GM12878 (cell line): ENCODE measurements at regions not wholly inside any gene's neighbourhood (a gene's known extent, or its start where the extent isn't known, plus 50 kb on each side); places are given as distances from the start of the nearest gene placed in this dataset.

ENCODE experiments used
- ATAC-seq: fragments of 200-7000 bp; cut with Tn5 transposase; 3 replicates; pipeline ENCODE4 v1.9.1; 2020; ENCODE audit warnings: mild to moderate bottlenecking, moderate library complexity
- BruUV-seq: library from RNA; stranded (reverse); fragments of 400-500 nt; replicated peaks from 2 replicates; lab custom pipeline; 2021; lab: Mats Ljungman, UMichigan
- CTCF ChIA-PET: fragments of 300-600 bp; sonication (Branson Sonifier 250); formaldehyde crosslinking; extraction: SDS; loops from one replicate; lab custom pipeline; 2021; ENCODE audit warnings: inconsistent platforms; lab: Yijun Ruan, JAX
- POLR2A ChIA-PET: fragments of 350-600 bp; formaldehyde crosslinking; extraction: SDS; loops from one replicate; lab custom pipeline; 2021; ENCODE audit warnings: inconsistent platforms; lab: Charles Lee
- RAD21 ChIA-PET: fragments of 300-600 bp; sonication (Branson Sonifier 250); formaldehyde crosslinking; loops from one replicate; lab custom pipeline; 2023; ENCODE audit warnings: antibody characterized with exemption; ENCODE audit not compliant: unreplicated experiment; lab: Charles Lee
- SMC1A ChIA-PET: fragments of 300-600 bp; sonication (Branson Sonifier 250); formaldehyde crosslinking; loops from one replicate; lab custom pipeline; 2023; ENCODE audit not compliant: unreplicated experiment, uncharacterized antibody; lab: Charles Lee
- DNase-seq: peaks from one replicate; pipeline ENCODE4 v3.0.0-alpha.2; 2011; ENCODE audit warnings: low read depth, low spot score
- FAIRE-seq: peaks from 3 replicates; lab custom pipeline; 2011; peaks lifted over from hg19 to GRCh38; lab: Jason Lieb, UNC
- H2AFZ ChIP-seq: 2 replicates; pipeline ENCODE4 v1.6.0; 2011; ENCODE audit warnings: low read depth, low read length, control low read depth; ENCODE audit not compliant: control insufficient read depth
- H3K27ac ChIP-seq: 2 replicates; pipeline ENCODE4 v1.5.1; 2011; ENCODE audit warnings: control low read depth; ENCODE audit not compliant: control insufficient read depth, insufficient read depth
- H3K27me3 ChIP-seq, 2 experiments: replicated peaks in 1 of 2; 2 replicates each; pipeline versions ENCODE4 v1.6.0 to v1.6.1; 2011; ENCODE audit warnings: low read length in 1 of 2; ENCODE audit not compliant: control insufficient read depth in 2 of 2, insufficient read depth in 2 of 2
- H3K36me3 ChIP-seq, 2 experiments: 2 replicates each; pipeline ENCODE4 v1.5.1; 2011; ENCODE audit warnings: low read length in 1 of 2; ENCODE audit not compliant: control insufficient read depth in 2 of 2, insufficient read depth in 2 of 2
- H3K4me1 ChIP-seq: 2 replicates; pipeline ENCODE4 v1.6.1; 2011; ENCODE audit warnings: mild to moderate bottlenecking, low read length, moderate library complexity, mixed read lengths; ENCODE audit not compliant: control insufficient read depth, insufficient read depth
- H3K4me2 ChIP-seq: 2 replicates; pipeline ENCODE4 v1.6.0; 2011; ENCODE audit warnings: control low read depth; ENCODE audit not compliant: control insufficient read depth, insufficient read depth
- H3K4me3 ChIP-seq: fragments of 200-600 bp; sonication (generic); 2 replicates; pipeline ENCODE4 v1.5.1; 2016
- H3K79me2 ChIP-seq: 2 replicates; pipeline ENCODE4 v1.6.0; 2011; ENCODE audit warnings: low read length; ENCODE audit not compliant: control insufficient read depth, insufficient read depth
- H3K9ac ChIP-seq: 2 replicates; pipeline ENCODE4 v1.8.0; 2011; ENCODE audit warnings: low read length, control low read depth, mixed read lengths; ENCODE audit not compliant: control insufficient read depth, insufficient read depth
- H3K9me3 ChIP-seq: replicated peaks from 3 replicates; pipeline ENCODE4 v1.5.1; 2011; ENCODE audit warnings: mild to moderate bottlenecking, low read length; ENCODE audit not compliant: control insufficient read depth, insufficient read depth
- H4K20me1 ChIP-seq: 2 replicates; pipeline ENCODE4 v1.6.0; 2011; ENCODE audit not compliant: control insufficient read depth, insufficient read depth
- ASH2L ChIP-seq: fragments of 300-600, 200-600 bp; sonication (generic); IDR thresholded peaks from 2 replicates; pipeline ENCODE4 v1.6.1; 2017; ENCODE audit warnings: low read depth, mild to moderate bottlenecking, borderline replicate concordance
- BHLHE40 ChIP-seq, 2 experiments: fragments of 450-650 bp in 1 of 2; IDR thresholded peaks; 2 replicates each; pipeline ENCODE4 v1.6.1; 2011 to 2017; ENCODE audit warnings: low read depth in 2 of 2, borderline replicate concordance in 1 of 2, improper control_type of control experiment in 1 of 2, low read length in 1 of 2, mild to moderate bottlenecking in 1 of 2
- CBFB ChIP-seq: IDR thresholded peaks from 2 replicates; pipeline ENCODE4 v1.6.1; 2016; ENCODE audit warnings: antibody characterized with exemption, low read depth
- CHD4 ChIP-seq: fragments of 200-600 bp; sonication (generic); IDR thresholded peaks from 2 replicates; pipeline ENCODE4 v1.6.1; 2016; ENCODE audit warnings: mild to moderate bottlenecking
- CREB1 ChIP-seq: IDR thresholded peaks from 2 replicates; pipeline ENCODE4 v1.6.1; 2012; ENCODE audit warnings: low read depth, mild to moderate bottlenecking, inconsistent platforms
- CTCF ChIP-seq, 3 experiments: IDR thresholded peaks in 2 of 3; conservative IDR thresholded peaks in 1 of 3; 2 replicates each; pipeline ENCODE4 v1.5.1; 2011; ENCODE audit warnings: low read depth in 3 of 3, low read length in 3 of 3, mild to moderate bottlenecking in 3 of 3, control low read depth in 2 of 3, moderate library complexity in 2 of 3, inconsistent platforms in 1 of 3, mixed read lengths in 1 of 3; ENCODE audit not compliant: control insufficient read depth in 2 of 3, insufficient read depth in 1 of 3; ENCODE audit errors: extremely low read depth in 1 of 3
- GABPA ChIP-seq: IDR thresholded peaks from 2 replicates; pipeline ENCODE4 v1.6.1; 2014; ENCODE audit warnings: antibody characterized with exemption, low read depth, mild to moderate bottlenecking, inconsistent platforms
- IRF4 ChIP-seq: IDR thresholded peaks from 2 replicates; pipeline ENCODE4 v1.6.1; 2011; ENCODE audit warnings: low read depth, low read length
- JUND ChIP-seq: IDR thresholded peaks from 2 replicates; pipeline ENCODE4 v1.6.1; 2012; ENCODE audit warnings: low read depth, mild to moderate bottlenecking, low read length, improper control_type of control experiment, moderate library complexity
- MLLT1 ChIP-seq: fragments of 450-650 bp; IDR thresholded peaks from 2 replicates; pipeline ENCODE4 v1.6.1; 2016; ENCODE audit warnings: mild to moderate bottlenecking
- PBX3 ChIP-seq: IDR thresholded peaks from 2 replicates; pipeline ENCODE4 v1.6.1; 2011; ENCODE audit warnings: mild to moderate bottlenecking, low read depth, low read length, moderate library complexity; ENCODE audit not compliant: insufficient replicate concordance
- POLR2AphosphoS2 ChIP-seq: IDR thresholded peaks from 2 replicates; pipeline ENCODE4 v1.6.1; 2011; ENCODE audit warnings: low read depth, mild to moderate bottlenecking, low read length, improper control_type of control experiment, moderate library complexity
- RB1 ChIP-seq: fragments of 450-650 bp; formaldehyde crosslinking; IDR thresholded peaks from 2 replicates; pipeline ENCODE4 v1.6.1; 2017; ENCODE audit warnings: mild to moderate bottlenecking, borderline replicate concordance
- SMARCA5 ChIP-seq: fragments of 450-650 bp; IDR thresholded peaks from 2 replicates; pipeline ENCODE4 v1.6.1; 2017; ENCODE audit warnings: mild to moderate bottlenecking
- TCF7 ChIP-seq: IDR thresholded peaks from 2 replicates; pipeline ENCODE4 v1.6.1; 2014; ENCODE audit warnings: antibody characterized with exemption, borderline replicate concordance
- ZBTB4 ChIP-seq: fragments of 450-650 bp; formaldehyde crosslinking; IDR thresholded peaks from 2 replicates; pipeline ENCODE4 v1.4.0; 2022; ENCODE audit warnings: mild to moderate bottlenecking, moderate library complexity
- WGBS: methylation state at CpG from one replicate; pipeline ENCODE4 v1.1.6; 2016; ENCODE audit warnings: low lambda C conversion rate; ENCODE audit not compliant: insufficient replicate concordance, insufficient coverage; ENCODE audit errors: missing lambda C conversion rate; 5-methylcytosine and 5-hydroxymethylcytosine counted together
- in situ Hi-C: fragments of 300-500 bp; cut with MboI; formaldehyde crosslinking; loops from 9 replicates; pipeline ENCODE4 v1.14.3; 2018; ENCODE audit warnings: mixed read lengths
- intact Hi-C: fragments of 100-400 bp; cut with micrococcal nuclease; formaldehyde crosslinking; loops from one replicate; pipeline ENCODE4 v1.14.2; 2022; ENCODE audit not compliant: unreplicated experiment

- ChIA-PET SMC1A (no interaction called here), RAD21 (interaction anchor here (1.0 kb wide), 1 partner anchor 27 kb away, joined by 3 read pairs; no protein-coding TSS in a partner anchor), CTCF (interaction anchor here (0.6 kb wide), 1 partner anchor 57 kb away, joined by 3 read pairs; no protein-coding TSS in a partner anchor), POLR2A (no interaction called here)
- intact Hi-C loops (no loop called here), in situ Hi-C loops (loop anchor here (10.0 kb wide), 1 partner anchor 320 kb away; no protein-coding TSS in a partner anchor)
- H2AFZ ChIP-seq: no peak overlapping the region
- H3K79me2 ChIP-seq: no peaks in the 10 kb centered on the region
- no peaks in the 10 kb centered on the region for H3K36me3 ChIP-seq
- ATAC-seq: no peak
- H3K4me1 ChIP-seq: peaks cover 24% of the 10 kb centered on the region
- no peak overlapping the region for H3K4me3 ChIP-seq
- FAIRE-seq: no peak
- H3K27me3 ChIP-seq: no peaks in the 10 kb centered on the region
- H3K9me3 ChIP-seq: peaks cover 2% of the 10 kb centered on the region
- no peaks in the 10 kb centered on the region for H4K20me1 ChIP-seq
- BruUV-seq: no TSS peak
- H3K27ac ChIP-seq: no peak overlapping the region
- no peak for DNase-seq
- no peak overlapping the region for H3K9ac ChIP-seq
- WGBS: 42% methylated on average over 8 of the region's 8 CpGs
- no peak overlapping the region for H3K4me2 ChIP-seq
- TF ChIP-seq CTCF (IDR thresholded peaks at IDR 0.05 in 2 of 3, conservative IDR thresholded peaks at IDR 0.05 in 1 of 3; ENCODE audit: control insufficient read depth in 2 of 3, extremely low read depth in 1 of 3, insufficient read depth in 1 of 3, low read depth in 3 of 3, low read length in 3 of 3): no peak
- TF ChIP-seq SMARCA5: no peak
- no peak for TF ChIP-seq TCF7
- no peak for TF ChIP-seq POLR2AphosphoS2
- no peak for TF ChIP-seq IRF4
- no peak for TF ChIP-seq RB1
- TF ChIP-seq CREB1: no peak
- no peak for TF ChIP-seq GABPA
- TF ChIP-seq CBFB: no peak
- no peak for TF ChIP-seq JUND
- no peak for TF ChIP-seq MLLT1
- no peak for TF ChIP-seq ZBTB4
- no peak for TF ChIP-seq ASH2L
- TF ChIP-seq CHD4: no peak
- no peak for TF ChIP-seq PBX3
- no peak for TF ChIP-seq BHLHE40 (IDR thresholded peaks at IDR 0.05; ENCODE audit: borderline replicate concordance in 1 of 2, low read depth in 2 of 2, low read length in 1 of 2)
These were observed 69.3 kb upstream of the HMGA2 start for GRCh38 chr12:65754744-65755595.
